Activated CD4-positive, alpha-beta T cell treated with anti-CD3 and anti-CD28 coated beads, Interleukin-2, Interleukin-4, amounts not matched to agents 100 ng/mL and 50 ng/mL, durations not matched to agents 16 hours and 8 hours (primary cell): ENCODE measurements at regions not wholly inside any gene's neighbourhood (a gene's known extent, or its start where the extent isn't known, plus 50 kb on each side); places are given as distances from the start of the nearest gene placed in this dataset.
"Not testable (repeated sequence)": the region's sequence is repeated elsewhere in the genome, so short reads cannot be mapped to it uniquely, and the experiment has no call there.

ENCODE experiments used
- DNase-seq: peaks from one replicate; pipeline ENCODE4 v3.0.0-alpha.2; 2020; ENCODE audit warnings: low spot score

- DNase-seq, result no peak
These were observed 731.1 kb upstream of the ZNF608 start for GRCh38 chr5:125477586-125477975.

- DNase-seq, result no peak
These were observed 732.2 kb upstream of the ZNF608 start for GRCh38 chr5:125478599-125478998.

- no peak for DNase-seq
These were observed 734.5 kb upstream of the ZNF608 start for GRCh38 chr5:125480911-125481310.

- DNase-seq, result no peak
These were observed 735.3 kb upstream of the ZNF608 start for GRCh38 chr5:125481506-125482465.

GRCh38 chr5:125483609-125484008, 737.2 kb upstream of the ZNF608 start:
- no peak for DNase-seq

- no peak for DNase-seq
These were observed 737.9 kb upstream of the ZNF608 start for GRCh38 chr5:125484272-125484741.

GRCh38 chr5:125484742-125485641, 738.6 kb upstream of the ZNF608 start:
- DNase-seq, result no peak

GRCh38 chr5:125485771-125486170, 739.3 kb upstream of the ZNF608 start:
- no peak for DNase-seq

GRCh38 chr5:125486634-125487033, 740.2 kb upstream of the ZNF608 start:
- no peak for DNase-seq

- DNase-seq, result no peak
These were observed 740.8 kb upstream of the ZNF608 start for GRCh38 chr5:125487231-125487630.

- not testable (repeated sequence) for DNase-seq
These were observed 741.2 kb upstream of the ZNF608 start for GRCh38 chr5:125487652-125488051.

- no peak for DNase-seq
These were observed 742.7 kb upstream of the ZNF608 start for GRCh38 chr5:125489146-125489545.

GRCh38 chr5:125491986-125492492, 745.6 kb upstream of the ZNF608 start:
- no peak for DNase-seq

GRCh38 chr5:125492977-125493376, 746.5 kb upstream of the ZNF608 start:
- DNase-seq, result no peak

- DNase-seq, result no peak
These were observed 750.0 kb upstream of the ZNF608 start for GRCh38 chr5:125496393-125496792.

- no peak for DNase-seq
These were observed 751.2 kb upstream of the ZNF608 start for GRCh38 chr5:125497651-125498050.

GRCh38 chr5:125499636-125500332, 753.3 kb upstream of the ZNF608 start:
- no peak for DNase-seq

GRCh38 chr5:125501396-125501795, 755.0 kb upstream of the ZNF608 start:
- no peak for DNase-seq

GRCh38 chr5:125503946-125504345, 757.5 kb upstream of the ZNF608 start:
- no peak for DNase-seq

- DNase-seq, result no peak
These were observed 758.7 kb upstream of the ZNF608 start for GRCh38 chr5:125505115-125505514.

- DNase-seq, result no peak
These were observed 759.7 kb upstream of the ZNF608 start for GRCh38 chr5:125506124-125506523.

GRCh38 chr5:125508225-125508624, 761.8 kb upstream of the ZNF608 start:
- DNase-seq, result no peak
